HG02840 (cell line): ENCODE measurements at regions not wholly inside any gene's neighbourhood (a gene's known extent, or its start where the extent isn't known, plus 50 kb on each side); places are given as distances from the start of the nearest gene placed in this dataset.

Experiments used
- ATAC-seq: cut with Tn5 transposase; IDR thresholded peaks from one replicate; pipeline ENCODE4 v1.9.1; 2021; ENCODE audit warnings: mild to moderate bottlenecking, moderate library complexity, moderate number of reproducible peaks; ENCODE audit not compliant: unreplicated experiment, low FRiP score

- ATAC-seq: no peak
These were observed 212.5 kb upstream of the CELF2 start for GRCh38 chr10:10804998-10805740.

- no peak for ATAC-seq
These were observed 210.6 kb upstream of the CELF2 start for GRCh38 chr10:10807106-10807505.

GRCh38 chr10:10811562-10811961 is 206.1 kb upstream of the CELF2 start:
- ATAC-seq: no peak

GRCh38 chr10:10813656-10814055 is 204.0 kb upstream of the CELF2 start:
- ATAC-seq: no peak

GRCh38 chr10:10814069-10814468 is 203.6 kb upstream of the CELF2 start:
- no peak for ATAC-seq

GRCh38 chr10:10816447-10816846 is 201.2 kb upstream of the CELF2 start:
- ATAC-seq: no peak

- ATAC-seq: no peak
These were observed 200.1 kb upstream of the CELF2 start for GRCh38 chr10:10817609-10818008.

- ATAC-seq: no peak
These were observed 199.6 kb upstream of the CELF2 start for GRCh38 chr10:10818082-10818481.

GRCh38 chr10:10819206-10819856 is 198.3 kb upstream of the CELF2 start:
- ATAC-seq: no peak

- ATAC-seq: no peak
These were observed 195.7 kb upstream of the CELF2 start for GRCh38 chr10:10821926-10822325.

- ATAC-seq: no peak
These were observed 193.0 kb upstream of the CELF2 start for GRCh38 chr10:10824591-10825148.

GRCh38 chr10:10826125-10826524 is 191.5 kb upstream of the CELF2 start:
- no peak for ATAC-seq

GRCh38 chr10:10828623-10829022 is 189.0 kb upstream of the CELF2 start:
- no peak for ATAC-seq

GRCh38 chr10:10829576-10829975 is 188.1 kb upstream of the CELF2 start:
- no peak for ATAC-seq

GRCh38 chr10:10830293-10830986 is 187.2 kb upstream of the CELF2 start:
- no peak for ATAC-seq

- ATAC-seq: no peak
These were observed 186.6 kb upstream of the CELF2 start for GRCh38 chr10:10831085-10831484.

- no peak for ATAC-seq
These were observed 183.7 kb upstream of the CELF2 start for GRCh38 chr10:10833955-10834354.

- ATAC-seq: no peak
These were observed 173.4 kb upstream of the CELF2 start for GRCh38 chr10:10844251-10844650.

GRCh38 chr10:10845185-10845584 is 172.5 kb upstream of the CELF2 start:
- ATAC-seq: no peak

GRCh38 chr10:10845826-10846503 is 171.7 kb upstream of the CELF2 start:
- no peak for ATAC-seq

- ATAC-seq: no peak
These were observed 171.2 kb upstream of the CELF2 start for GRCh38 chr10:10846504-10846900.
